SK-N-SH (cell line): ENCODE measurements at regions not wholly inside any gene's neighbourhood (a gene's known extent, or its start where the extent isn't known, plus 50 kb on each side); places are given as distances from the start of the nearest gene placed in this dataset.

Source experiments
- CTCF ChIA-PET: fragments of 300-600, 350-600 bp; formaldehyde crosslinking; extraction: SDS; loops from one replicate; lab custom pipeline; 2021; lab: Yijun Ruan, JAX
- POLR2A ChIA-PET: fragments of 350-600 bp; sonication (Branson Sonifier 250); formaldehyde crosslinking; extraction: SDS; loops from one replicate; lab custom pipeline; 2020; ENCODE audit warnings: antibody characterized with exemption, inconsistent platforms; lab: Yijun Ruan, JAX
- DNase-seq: peaks from one replicate; pipeline ENCODE4 v3.0.0; 2012
- H2AFZ ChIP-seq: fragments of 200-600 bp; sonication (generic); 2 replicates; pipeline ENCODE4 v1.8.1; 2016; ENCODE audit warnings: antibody characterized with exemption, mild to moderate bottlenecking, low read depth
- H3F3A ChIP-seq: fragments of 200-600 bp; sonication (generic); replicated peaks from 2 replicates; pipeline ENCODE3; 2016; ENCODE audit warnings: antibody characterized with exemption, mild to moderate bottlenecking; ENCODE audit not compliant: insufficient read depth
- H3K27ac ChIP-seq, 2 experiments: fragments of 200-500 bp in 1 of 2; fragments of 200-600 bp in 1 of 2; sonication (Bioruptor generic) in 1 of 2; sonication (generic), shearing (Covaris generic) in 1 of 2; 2 replicates each; pipeline versions ENCODE4 v1.5.1 to v1.6.1; 2014 to 2016; ENCODE audit warnings: low read depth in 2 of 2, inconsistent platforms in 1 of 2, low read length in 1 of 2, mild to moderate bottlenecking in 1 of 2, mixed read lengths in 1 of 2
- H3K27me3 ChIP-seq: fragments of 200-600 bp; sonication (generic), shearing (Covaris generic); 2 replicates; pipeline ENCODE4 v1.6.1; 2016; ENCODE audit warnings: mixed run types; ENCODE audit not compliant: insufficient read depth
- H3K36me3 ChIP-seq, 2 experiments: fragments of 200-500 bp in 1 of 2; fragments of 200-600 bp in 1 of 2; sonication (Bioruptor generic) in 1 of 2; sonication (generic) in 1 of 2; replicated peaks in 1 of 2; 2 replicates each; pipeline versions ENCODE3 to v1.5.1; 2014 to 2016; ENCODE audit warnings: low read length in 1 of 2, mild to moderate bottlenecking in 1 of 2; ENCODE audit not compliant: insufficient read depth in 2 of 2, control insufficient read depth in 1 of 2
- H3K4me1 ChIP-seq, 2 experiments: fragments of 200-500 bp in 1 of 2; fragments of 200-600 bp in 1 of 2; sonication (Bioruptor generic) in 1 of 2; sonication (generic), shearing (Covaris generic) in 1 of 2; 2 replicates each; pipeline versions ENCODE4 v1.5.1 to v1.6.1; 2014 to 2016; ENCODE audit warnings: low read depth in 1 of 2, low read length in 1 of 2, mixed run types in 1 of 2; ENCODE audit not compliant: insufficient read depth in 2 of 2, control insufficient read depth in 1 of 2
- H3K4me2 ChIP-seq: fragments of 200-600 bp; sonication (generic), shearing (Covaris generic); 2 replicates; pipeline ENCODE4 v1.6.1; 2017; ENCODE audit warnings: mixed run types
- H3K4me3 ChIP-seq, 2 experiments: fragments of 200-500 bp in 1 of 2; fragments of 200-600 bp in 1 of 2; sonication (Bioruptor generic) in 1 of 2; sonication (generic), shearing (Covaris generic) in 1 of 2; 2 replicates each; pipeline versions ENCODE4 v1.5.1 to v1.8.1; 2014 to 2016; ENCODE audit warnings: low read depth in 2 of 2, inconsistent platforms in 1 of 2, low read length in 1 of 2, mild to moderate bottlenecking in 1 of 2, mixed read lengths in 1 of 2, moderate library complexity in 1 of 2
- H3K79me2 ChIP-seq: fragments of 200-600 bp; sonication (generic); 2 replicates; pipeline ENCODE4 v1.8.1; 2017; ENCODE audit warnings: mild to moderate bottlenecking; ENCODE audit not compliant: insufficient read depth
- H3K9ac ChIP-seq: fragments of 200-600 bp; sonication (generic); 2 replicates; pipeline ENCODE4 v1.6.1; 2017; ENCODE audit warnings: mixed run types
- H3K9me2 ChIP-seq: fragments of 200-600 bp; sonication (generic); 2 replicates; pipeline ENCODE4 v1.6.1; 2017; ENCODE audit warnings: mixed run types
- H3K9me3 ChIP-seq: fragments of 200-600 bp; sonication (generic); 2 replicates; pipeline ENCODE4 v1.6.1; 2017; ENCODE audit warnings: mixed run types, mild to moderate bottlenecking, moderate library complexity
- H4K20me1 ChIP-seq: fragments of 200-600 bp; sonication (generic); 2 replicates; pipeline ENCODE4 v1.6.1; 2017; ENCODE audit warnings: mild to moderate bottlenecking, mixed run types; ENCODE audit not compliant: insufficient read depth
- EZH2phosphoT487 ChIP-seq: fragments of 200-600 bp; sonication (generic); IDR thresholded peaks from 2 replicates; pipeline ENCODE4 v1.6.1; 2017; ENCODE audit warnings: low read depth, mixed run types, mild to moderate bottlenecking, antibody characterized with exemption, moderate library complexity, borderline replicate concordance
- FOXJ3 ChIP-seq: sonication (generic); formaldehyde crosslinking; IDR thresholded peaks from 2 replicates; pipeline ENCODE4 v1.5.1; 2020; ENCODE audit warnings: mild to moderate bottlenecking, missing genetic modification reagents
- JUND ChIP-seq: IDR thresholded peaks from 2 replicates; pipeline ENCODE4 v1.4.0; 2012
- MEF2A ChIP-seq: IDR thresholded peaks from 2 replicates; pipeline ENCODE4 v1.4.0; 2012; ENCODE audit warnings: low read depth, borderline replicate concordance
- MXI1 ChIP-seq: IDR thresholded peaks from 2 replicates; pipeline ENCODE4 v1.6.1; 2012; ENCODE audit warnings: mild to moderate bottlenecking, low read depth, low read length, improper control_type of control experiment
- NFIC ChIP-seq: IDR thresholded peaks from 2 replicates; pipeline ENCODE4 v1.4.0; 2012; ENCODE audit warnings: borderline replicate concordance
- NRF1 ChIP-seq: IDR thresholded peaks from 2 replicates; pipeline ENCODE4 v1.6.1; 2012; ENCODE audit warnings: low read depth, mild to moderate bottlenecking, low read length
- POLR2AphosphoS5 ChIP-seq: IDR thresholded peaks from 2 replicates; pipeline ENCODE4 v1.6.1; 2012; ENCODE audit warnings: low read depth, low read length
- RAD21 ChIP-seq: IDR thresholded peaks from 2 replicates; pipeline ENCODE4 v1.6.1; 2012; ENCODE audit warnings: mild to moderate bottlenecking, low read length
- RCOR1 ChIP-seq: fragments of 150-350 bp; IDR thresholded peaks from 2 replicates; pipeline ENCODE4 v1.6.1; 2017; ENCODE audit warnings: antibody characterized with exemption, low read length
- SIN3A ChIP-seq: IDR thresholded peaks from 2 replicates; pipeline ENCODE4 v1.6.1; 2012; ENCODE audit warnings: low read depth, mild to moderate bottlenecking, low read length, moderate library complexity, borderline replicate concordance
- TAF1 ChIP-seq: IDR thresholded peaks from 2 replicates; pipeline ENCODE4 v1.6.1; 2012; ENCODE audit warnings: low read depth, mild to moderate bottlenecking, low read length, moderate library complexity, borderline replicate concordance
- YY1 ChIP-seq: IDR thresholded peaks from 2 replicates; pipeline ENCODE4 v1.4.0; 2012; ENCODE audit warnings: low read depth, mild to moderate bottlenecking
- WGBS: methylation state at CpG from one replicate; pipeline ENCODE4 v1.1.6; 2017; ENCODE audit warnings: low lambda C conversion rate; 5-methylcytosine and 5-hydroxymethylcytosine counted together
- TF ChIP-seq, protein P1 (sequence below): IDR thresholded peaks from 2 replicates; pipeline ENCODE4 v1.6.1; 2012; ENCODE audit warnings: mild to moderate bottlenecking, low read depth, low read length, moderate library complexity
- TF ChIP-seq, protein P2 (sequence below): IDR thresholded peaks from 2 replicates; pipeline ENCODE4 v1.4.0; 2012; ENCODE audit warnings: low read depth, borderline replicate concordance
- TF ChIP-seq, protein P3 (sequence below): fragments of 200-600 bp; sonication (generic); IDR thresholded peaks from 2 replicates; pipeline ENCODE4 v1.6.1; 2017; ENCODE audit warnings: antibody characterized with exemption, mild to moderate bottlenecking, moderate library complexity

DNA sequence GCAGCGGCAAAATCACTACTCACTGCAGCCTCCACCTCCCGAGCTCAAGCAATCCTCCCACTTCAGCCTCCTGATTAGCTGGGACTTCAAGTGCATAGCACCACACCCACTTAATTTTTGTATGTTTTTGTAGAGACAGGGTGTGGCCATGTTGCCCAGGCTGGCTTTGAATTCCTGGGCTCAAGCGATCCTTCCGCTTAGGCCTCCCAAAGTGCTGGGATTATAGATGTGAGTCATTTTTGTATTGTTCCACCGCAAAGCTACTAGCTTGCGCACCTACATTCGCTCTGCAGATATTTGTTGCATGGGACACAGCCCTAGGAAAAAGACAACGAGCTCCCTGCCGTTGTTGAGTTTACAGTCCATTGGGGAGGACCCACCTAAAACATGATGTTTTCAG lies 173.5 kb upstream of the AGAP1 start:
- no peaks in the 10 kb centered on the region; the same call in 1 of the 2 replicates for H3K27me3 ChIP-seq
- no peak overlapping the region for H3K27ac ChIP-seq
- no peak overlapping the region for H3K9ac ChIP-seq
- H3K4me2 ChIP-seq = no peak overlapping the region
- no peaks in the 10 kb centered on the region for H3F3A ChIP-seq
- no peak overlapping the region for H2AFZ ChIP-seq
- no peaks in the 10 kb centered on the region for H3K9me2 ChIP-seq
- 83% methylated on average over 9 of the region's 9 CpGs for WGBS
- no peak overlapping the region for H3K4me3 ChIP-seq
- DNase-seq = no peak
- TF ChIP-seq, protein P1, sequence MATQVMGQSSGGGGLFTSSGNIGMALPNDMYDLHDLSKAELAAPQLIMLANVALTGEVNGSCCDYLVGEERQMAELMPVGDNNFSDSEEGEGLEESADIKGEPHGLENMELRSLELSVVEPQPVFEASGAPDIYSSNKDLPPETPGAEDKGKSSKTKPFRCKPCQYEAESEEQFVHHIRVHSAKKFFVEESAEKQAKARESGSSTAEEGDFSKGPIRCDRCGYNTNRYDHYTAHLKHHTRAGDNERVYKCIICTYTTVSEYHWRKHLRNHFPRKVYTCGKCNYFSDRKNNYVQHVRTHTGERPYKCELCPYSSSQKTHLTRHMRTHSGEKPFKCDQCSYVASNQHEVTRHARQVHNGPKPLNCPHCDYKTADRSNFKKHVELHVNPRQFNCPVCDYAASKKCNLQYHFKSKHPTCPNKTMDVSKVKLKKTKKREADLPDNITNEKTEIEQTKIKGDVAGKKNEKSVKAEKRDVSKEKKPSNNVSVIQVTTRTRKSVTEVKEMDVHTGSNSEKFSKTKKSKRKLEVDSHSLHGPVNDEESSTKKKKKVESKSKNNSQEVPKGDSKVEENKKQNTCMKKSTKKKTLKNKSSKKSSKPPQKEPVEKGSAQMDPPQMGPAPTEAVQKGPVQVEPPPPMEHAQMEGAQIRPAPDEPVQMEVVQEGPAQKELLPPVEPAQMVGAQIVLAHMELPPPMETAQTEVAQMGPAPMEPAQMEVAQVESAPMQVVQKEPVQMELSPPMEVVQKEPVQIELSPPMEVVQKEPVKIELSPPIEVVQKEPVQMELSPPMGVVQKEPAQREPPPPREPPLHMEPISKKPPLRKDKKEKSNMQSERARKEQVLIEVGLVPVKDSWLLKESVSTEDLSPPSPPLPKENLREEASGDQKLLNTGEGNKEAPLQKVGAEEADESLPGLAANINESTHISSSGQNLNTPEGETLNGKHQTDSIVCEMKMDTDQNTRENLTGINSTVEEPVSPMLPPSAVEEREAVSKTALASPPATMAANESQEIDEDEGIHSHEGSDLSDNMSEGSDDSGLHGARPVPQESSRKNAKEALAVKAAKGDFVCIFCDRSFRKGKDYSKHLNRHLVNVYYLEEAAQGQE = no peak
- TF ChIP-seq RCOR1 = no peak
- TF ChIP-seq, protein P2, sequence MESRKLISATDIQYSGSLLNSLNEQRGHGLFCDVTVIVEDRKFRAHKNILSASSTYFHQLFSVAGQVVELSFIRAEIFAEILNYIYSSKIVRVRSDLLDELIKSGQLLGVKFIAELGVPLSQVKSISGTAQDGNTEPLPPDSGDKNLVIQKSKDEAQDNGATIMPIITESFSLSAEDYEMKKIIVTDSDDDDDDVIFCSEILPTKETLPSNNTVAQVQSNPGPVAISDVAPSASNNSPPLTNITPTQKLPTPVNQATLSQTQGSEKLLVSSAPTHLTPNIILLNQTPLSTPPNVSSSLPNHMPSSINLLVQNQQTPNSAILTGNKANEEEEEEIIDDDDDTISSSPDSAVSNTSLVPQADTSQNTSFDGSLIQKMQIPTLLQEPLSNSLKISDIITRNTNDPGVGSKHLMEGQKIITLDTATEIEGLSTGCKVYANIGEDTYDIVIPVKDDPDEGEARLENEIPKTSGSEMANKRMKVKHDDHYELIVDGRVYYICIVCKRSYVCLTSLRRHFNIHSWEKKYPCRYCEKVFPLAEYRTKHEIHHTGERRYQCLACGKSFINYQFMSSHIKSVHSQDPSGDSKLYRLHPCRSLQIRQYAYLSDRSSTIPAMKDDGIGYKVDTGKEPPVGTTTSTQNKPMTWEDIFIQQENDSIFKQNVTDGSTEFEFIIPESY = no peak
- no peak for TF ChIP-seq FOXJ3 (CRISPR knock-in tag)
- TF ChIP-seq SIN3A = no peak
- TF ChIP-seq RAD21 = no peak
- no peak for TF ChIP-seq POLR2AphosphoS5
- no peak for TF ChIP-seq NRF1
- no peak for TF ChIP-seq NFIC
- TF ChIP-seq MXI1 = no peak
- no peak for TF ChIP-seq MEF2A
- TF ChIP-seq JUND = no peak
- TF ChIP-seq EZH2phosphoT487 = no peak
- TF ChIP-seq, protein P3, sequence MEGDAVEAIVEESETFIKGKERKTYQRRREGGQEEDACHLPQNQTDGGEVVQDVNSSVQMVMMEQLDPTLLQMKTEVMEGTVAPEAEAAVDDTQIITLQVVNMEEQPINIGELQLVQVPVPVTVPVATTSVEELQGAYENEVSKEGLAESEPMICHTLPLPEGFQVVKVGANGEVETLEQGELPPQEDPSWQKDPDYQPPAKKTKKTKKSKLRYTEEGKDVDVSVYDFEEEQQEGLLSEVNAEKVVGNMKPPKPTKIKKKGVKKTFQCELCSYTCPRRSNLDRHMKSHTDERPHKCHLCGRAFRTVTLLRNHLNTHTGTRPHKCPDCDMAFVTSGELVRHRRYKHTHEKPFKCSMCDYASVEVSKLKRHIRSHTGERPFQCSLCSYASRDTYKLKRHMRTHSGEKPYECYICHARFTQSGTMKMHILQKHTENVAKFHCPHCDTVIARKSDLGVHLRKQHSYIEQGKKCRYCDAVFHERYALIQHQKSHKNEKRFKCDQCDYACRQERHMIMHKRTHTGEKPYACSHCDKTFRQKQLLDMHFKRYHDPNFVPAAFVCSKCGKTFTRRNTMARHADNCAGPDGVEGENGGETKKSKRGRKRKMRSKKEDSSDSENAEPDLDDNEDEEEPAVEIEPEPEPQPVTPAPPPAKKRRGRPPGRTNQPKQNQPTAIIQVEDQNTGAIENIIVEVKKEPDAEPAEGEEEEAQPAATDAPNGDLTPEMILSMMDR = no peak
- TF ChIP-seq TAF1 = no peak
- no peak for TF ChIP-seq YY1
- H3K4me1 ChIP-seq = no peaks in the 10 kb centered on the region; a peak in 1 of 4 replicates
- POLR2A ChIA-PET = no interaction called here
- H3K36me3 ChIP-seq = no peaks in the 10 kb centered on the region
- no peaks in the 10 kb centered on the region for H3K9me3 ChIP-seq
- no peaks in the 10 kb centered on the region for H3K79me2 ChIP-seq
- H4K20me1 ChIP-seq = no peaks in the 10 kb centered on the region
- CTCF ChIA-PET = interaction anchor here (0.6 kb wide), 1 partner anchor 727 kb away, joined by 3 read pairs; no protein-coding TSS in a partner anchor
